Epithelial cell of prostate (primary cell): ENCODE measurements at regions not wholly inside any gene's neighbourhood (a gene's known extent, or its start where the extent isn't known, plus 50 kb on each side); places are given as distances from the start of the nearest gene placed in this dataset.

Source experiments
- DNase-seq: peaks from one replicate; pipeline ENCODE4 v3.0.0-alpha.2; 2011; ENCODE audit warnings: low read depth, low spot score
- H3K27ac ChIP-seq: fragments of 450-650 bp; 2 replicates; pipeline ENCODE4 v1.5.1; 2017; ENCODE audit warnings: mild to moderate bottlenecking

DNA sequence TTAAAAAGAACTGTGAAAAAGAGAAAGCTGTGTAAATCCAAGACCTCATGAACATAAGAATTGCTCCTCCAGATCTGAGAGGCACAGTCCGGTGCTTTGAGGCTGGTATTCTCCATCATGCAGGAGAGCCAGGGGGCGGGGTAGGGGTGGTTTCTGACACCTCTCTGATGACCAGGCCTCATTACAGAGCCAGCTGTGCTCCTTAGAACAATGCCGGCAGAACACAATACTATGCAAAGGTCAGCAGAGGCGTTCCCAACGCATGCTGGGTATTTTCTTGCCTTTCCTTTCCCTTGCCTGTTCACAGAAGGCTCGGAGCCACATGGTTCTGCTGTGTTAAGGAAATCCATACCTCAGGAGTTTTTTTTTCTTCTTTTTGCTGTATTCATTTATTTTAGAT is 91.2 kb upstream of the SOD3 start:
- no peak for DNase-seq
- H3K27ac ChIP-seq, result no peak overlapping the region

DNA sequence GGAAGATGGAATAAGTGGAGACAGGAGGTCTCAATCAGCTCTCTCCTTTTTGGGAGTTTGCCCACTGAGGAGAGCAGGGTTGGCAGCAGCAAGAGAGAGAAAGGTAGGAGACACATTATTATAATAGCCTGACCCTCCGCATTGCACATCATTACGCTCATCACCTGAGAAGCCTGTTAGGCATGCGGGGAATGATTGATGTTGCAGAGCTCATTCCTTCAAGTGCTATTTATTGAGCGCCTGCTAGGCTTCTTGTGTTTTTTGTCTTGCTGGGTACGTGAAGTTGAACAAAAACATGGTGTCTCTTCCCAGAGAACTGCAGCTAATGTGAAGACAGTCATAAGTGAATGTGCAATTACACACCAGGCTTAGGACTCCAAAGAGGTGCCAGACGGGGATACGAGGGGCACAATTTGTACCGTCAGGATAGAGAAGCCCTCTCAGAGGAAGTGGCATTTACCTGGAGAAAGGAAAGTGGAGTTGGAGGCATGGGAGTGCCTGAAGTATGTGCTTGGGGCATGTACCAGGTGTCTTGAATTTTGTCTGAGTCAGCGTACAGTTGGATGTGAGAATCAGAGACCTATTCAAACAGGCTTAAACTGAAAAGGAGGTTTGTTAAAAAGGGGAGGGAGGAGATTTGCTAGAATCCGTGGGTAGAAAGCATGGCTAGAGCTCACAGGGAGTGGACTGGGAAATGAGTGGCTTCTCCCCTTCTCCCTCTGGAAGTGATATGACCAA is 90.2 kb upstream of the SOD3 start:
- no peak overlapping the region for H3K27ac ChIP-seq
- DNase-seq, result no peak

DNA sequence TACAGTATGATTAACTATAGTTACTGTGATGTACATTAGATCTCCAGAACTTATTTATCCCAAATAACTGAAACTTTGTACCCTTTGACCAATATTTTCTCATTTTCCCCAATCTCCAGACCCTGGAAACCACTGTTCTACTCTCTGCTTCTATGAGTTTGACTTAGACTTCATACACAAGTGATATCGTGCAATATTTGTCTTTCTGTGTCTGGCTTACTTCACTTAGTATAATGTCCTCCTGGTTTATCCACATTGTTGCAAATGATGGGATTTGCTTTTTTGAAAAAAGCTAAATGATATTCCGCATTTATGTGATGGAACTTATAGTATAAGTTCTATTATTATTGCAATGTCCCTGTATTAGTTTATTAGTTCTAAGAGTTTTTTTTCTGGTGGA is 81.8 kb upstream of the SOD3 start:
- no peak for DNase-seq
- H3K27ac ChIP-seq, result no peak overlapping the region

DNA sequence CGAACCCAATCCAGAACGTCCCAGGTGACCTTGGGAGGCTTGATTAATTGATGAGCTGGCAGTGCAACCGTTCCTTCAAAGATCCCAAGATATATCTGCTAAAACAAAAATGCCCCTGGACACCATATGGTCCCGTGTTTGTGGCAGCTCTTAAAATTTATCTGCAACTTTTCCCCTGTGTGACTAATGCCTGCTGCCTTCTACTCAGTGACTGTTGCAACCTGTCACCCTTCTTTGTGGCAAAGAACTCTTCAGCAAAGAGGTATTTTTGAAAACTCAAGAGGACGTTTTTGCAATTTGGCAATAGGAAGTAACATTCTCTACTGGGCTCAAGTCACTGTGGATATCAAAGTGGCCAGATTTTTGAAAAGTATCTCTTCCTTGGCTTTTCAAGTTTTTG is 75.8 kb upstream of the SOD3 start:
- H3K27ac ChIP-seq, result no peak overlapping the region
- no peak for DNase-seq

DNA sequence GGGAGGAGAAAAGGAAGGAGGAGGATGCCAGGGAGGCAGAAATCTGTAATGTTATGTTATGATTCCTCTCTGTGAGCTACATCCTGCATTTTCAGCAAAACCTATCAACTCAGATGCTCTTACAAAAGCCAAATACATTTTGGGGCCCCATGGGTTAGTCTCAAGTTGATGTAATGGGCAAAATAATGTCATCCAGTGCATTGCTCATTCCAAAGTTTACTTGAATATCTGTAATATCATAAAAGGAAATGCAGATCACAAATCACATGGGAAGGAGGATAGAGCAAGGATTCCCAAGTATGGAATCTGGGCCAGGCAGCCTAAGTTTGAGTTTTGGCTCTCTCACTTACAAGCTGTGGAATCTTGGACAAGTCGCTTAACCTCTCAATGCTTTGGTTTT is 74.9 kb upstream of the SOD3 start:
- no peak overlapping the region for H3K27ac ChIP-seq
- DNase-seq, result no peak

DNA sequence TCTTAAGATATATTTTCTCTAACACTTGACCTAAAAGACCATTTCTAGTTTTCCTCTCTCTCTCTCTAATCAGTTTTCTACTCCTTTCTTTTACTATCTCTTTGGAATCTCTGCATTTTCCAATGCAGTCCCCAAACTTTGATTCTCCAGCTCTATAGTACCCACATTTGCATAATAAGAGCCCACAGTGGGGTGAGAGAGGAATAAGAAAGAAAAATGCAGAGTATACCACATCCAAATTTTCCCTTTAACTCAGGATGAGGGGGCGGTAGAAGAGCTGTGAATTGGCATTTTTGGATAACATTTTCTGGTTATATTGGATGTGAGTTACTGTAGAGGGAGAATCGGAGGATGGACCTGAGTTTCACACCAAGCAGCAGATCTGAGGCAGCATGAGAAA is 74.4 kb upstream of the SOD3 start:
- no peak for DNase-seq

DNA sequence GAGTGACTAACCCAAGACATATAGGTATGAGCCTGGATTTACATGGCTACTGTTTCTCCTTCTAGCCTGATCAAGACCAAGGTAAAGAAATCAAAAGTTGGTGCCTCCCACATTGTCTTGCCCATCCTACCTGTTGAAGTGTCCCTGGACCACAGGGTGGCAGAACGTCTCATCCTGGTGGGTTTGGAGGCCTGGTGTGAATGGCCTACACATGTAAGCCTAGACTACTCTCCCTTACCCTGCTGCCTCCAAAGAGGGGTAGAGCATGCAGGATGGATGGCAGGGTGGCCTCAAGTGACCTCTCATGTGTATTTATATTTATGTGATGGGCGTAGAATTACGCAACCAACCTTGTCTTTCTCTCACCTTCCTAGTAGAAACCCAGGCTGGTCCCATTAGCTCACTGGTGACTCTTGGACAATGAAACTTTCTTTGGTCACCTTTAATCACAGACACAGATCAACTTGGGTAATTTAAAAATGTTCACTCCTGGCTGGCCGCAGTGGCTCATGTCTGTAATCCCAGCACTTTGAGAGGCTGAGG is 73.3 kb upstream of the SOD3 start:
- no peak overlapping the region for H3K27ac ChIP-seq
- DNase-seq, result no peak

More for the DNA sequence above, 74.4 kb upstream of the SOD3 start:
- no peak overlapping the region for H3K27ac ChIP-seq

DNA sequence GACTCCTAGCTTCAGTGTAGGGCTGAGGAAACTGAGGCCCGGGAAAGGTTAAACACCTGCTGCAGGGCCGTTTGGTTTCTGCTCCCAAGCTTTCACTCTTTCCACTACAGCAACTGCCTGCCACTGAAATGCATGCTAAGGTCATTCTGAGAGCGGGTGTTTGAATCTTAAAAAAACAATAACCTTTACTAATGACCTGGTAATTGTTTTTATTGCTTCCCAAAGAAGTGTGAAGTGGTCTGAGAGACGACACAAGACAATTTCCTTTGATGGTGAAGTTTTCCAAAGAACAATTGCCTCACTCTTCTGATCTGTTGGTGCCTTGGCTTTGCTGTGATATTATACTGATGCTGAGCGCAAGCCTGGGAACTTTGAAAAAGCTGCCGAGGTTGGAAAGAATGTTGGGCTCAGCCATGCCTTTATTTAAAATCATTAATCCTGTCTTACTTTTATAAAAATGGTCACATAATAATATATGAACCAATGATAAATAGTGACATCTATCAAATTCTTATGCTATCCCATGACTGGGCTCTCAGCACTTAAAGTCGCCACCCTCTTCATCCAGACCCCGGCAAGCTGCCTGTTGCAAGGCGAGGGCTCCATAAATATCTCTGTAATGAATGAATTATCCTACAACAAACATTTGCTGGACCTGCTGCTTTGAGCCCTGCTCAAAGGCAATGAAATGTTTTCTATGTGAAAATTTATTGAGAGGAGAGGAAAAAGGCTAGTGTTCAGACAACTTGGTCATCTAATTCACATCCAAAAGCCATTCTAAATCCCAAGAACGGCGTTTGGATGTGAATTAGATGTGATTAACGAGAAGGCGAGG is 67.8 kb upstream of the SOD3 start:
- H3K27ac ChIP-seq, result no peak overlapping the region
- no peak for DNase-seq

DNA sequence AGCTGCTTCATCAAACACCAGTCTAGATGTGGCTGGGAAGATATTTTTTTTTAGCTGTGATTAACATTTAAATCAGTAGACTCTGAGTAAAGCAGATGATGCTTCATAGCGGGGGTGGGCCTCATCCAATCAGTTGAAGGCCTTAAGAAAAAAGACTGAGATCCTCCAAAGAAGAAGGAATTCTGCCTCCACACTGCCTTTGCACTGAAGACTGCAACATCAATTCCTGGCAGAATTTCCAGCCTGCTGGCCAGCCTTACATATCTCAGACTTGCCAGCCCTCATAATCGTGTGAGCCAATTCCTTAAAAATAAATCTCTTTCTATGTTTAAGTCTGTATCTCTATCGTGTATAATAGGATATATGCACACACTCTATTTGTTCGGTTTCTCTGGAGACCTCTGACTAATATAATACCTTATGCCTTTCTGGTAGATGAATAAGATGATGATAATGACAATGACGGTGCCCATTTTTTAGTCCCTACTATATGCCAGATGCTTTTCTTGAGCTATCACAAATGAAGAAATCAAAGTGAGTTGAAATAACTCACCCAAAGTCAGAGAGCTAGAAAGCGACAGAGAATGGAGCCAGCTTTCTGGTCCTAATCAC is 66.1 kb upstream of the SOD3 start:
- DNase-seq, result no peak
- H3K27ac ChIP-seq, result no peak overlapping the region

DNA sequence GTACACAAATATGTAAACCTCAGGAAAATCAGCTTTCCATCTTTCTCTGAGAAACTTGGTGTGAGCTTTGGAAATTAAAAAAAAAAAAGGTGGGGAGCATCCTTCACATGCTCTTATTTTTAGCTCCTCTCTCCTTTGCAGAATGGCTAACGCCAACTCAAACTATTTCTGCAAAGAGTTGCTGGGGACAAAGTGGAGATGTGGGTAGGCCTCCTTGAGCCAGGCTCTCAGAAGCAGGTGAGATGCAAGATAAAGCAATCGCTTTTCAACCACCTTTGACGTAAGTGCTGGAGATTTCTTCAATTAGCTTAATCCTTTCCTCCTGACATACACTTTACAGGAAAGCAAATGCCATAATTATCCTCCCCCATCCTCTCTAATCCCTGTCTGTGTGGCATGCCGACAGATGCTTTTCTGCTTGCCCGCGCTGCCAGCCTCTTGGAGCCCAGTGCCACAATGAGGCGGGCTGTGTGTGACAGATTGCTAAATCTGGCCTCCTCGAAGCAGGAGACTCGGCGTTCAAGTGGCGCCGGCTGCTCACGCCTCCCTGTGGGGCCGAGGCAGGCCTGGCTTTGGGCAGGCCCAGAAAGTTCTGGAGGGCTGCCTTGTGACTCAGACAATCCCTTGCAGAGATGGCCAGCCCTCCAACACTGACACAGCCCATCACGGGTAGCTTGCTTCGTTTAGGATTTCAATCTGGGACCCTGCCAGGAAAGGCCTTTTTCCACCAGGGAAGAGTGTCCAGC is 64.9 kb upstream of the SOD3 start:
- no peak for DNase-seq
- no peak overlapping the region for H3K27ac ChIP-seq

DNA sequence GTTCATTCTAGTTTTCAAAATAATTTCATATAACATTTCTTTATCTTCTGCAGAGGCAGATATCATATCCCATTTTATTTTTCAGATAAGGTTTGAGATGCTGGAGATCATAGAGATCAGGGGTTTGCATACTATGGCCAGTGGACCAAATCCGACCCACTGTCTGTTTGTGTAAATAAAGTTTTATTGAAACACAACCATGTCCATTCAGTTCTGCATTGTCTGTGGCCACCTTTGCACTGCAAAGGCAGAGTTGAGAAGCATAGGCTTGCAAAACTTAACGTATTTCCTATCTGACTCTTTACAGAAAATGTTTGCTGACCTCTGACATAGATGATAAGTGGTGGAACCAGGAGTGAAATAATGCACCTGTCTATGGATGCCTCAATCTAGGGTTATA is 63.9 kb upstream of the SOD3 start:
- no peak for DNase-seq
- H3K27ac ChIP-seq, result no peak overlapping the region

DNA sequence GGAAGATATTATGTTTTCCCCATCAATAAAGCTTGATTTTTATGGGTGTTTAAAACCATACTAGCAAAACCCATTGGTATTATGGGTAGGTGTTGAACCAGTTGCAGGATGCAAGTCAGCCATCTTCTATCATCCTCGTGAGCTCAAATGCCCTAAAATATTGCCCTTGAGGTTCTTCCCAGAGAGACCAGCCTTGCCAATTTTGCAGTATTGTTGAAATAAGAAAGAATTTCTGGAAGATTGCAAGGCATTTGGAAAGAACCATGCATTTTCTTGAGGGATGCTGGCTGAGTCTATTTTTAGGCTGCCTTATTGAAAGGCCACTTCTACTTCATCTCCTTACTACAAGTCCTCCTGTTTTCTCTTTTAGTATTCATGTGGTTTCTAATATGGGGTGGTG is 60.9 kb upstream of the SOD3 start:
- H3K27ac ChIP-seq, result no peak overlapping the region

DNA sequence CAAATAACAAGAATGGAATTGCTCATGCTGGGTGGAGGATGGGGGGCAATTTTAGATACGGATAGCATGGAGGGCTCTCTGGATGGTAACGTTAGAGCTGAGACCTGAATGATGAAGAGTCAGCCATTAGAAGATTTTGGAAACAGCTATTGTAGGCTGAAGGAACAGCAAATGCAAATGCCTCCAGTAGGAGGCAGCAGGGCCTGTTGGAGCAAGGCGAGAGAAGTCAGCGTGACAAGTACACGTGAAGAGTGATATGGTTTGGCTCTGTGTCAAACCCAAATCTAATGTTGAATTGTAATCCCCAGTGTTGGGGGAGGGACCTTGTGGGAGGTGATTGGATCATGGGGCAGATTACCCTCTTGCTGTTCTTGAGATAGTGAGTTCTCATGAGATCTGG is 59.3 kb upstream of the SOD3 start:
- no peak for DNase-seq
- H3K27ac ChIP-seq, result no peak overlapping the region

More for the DNA sequence above, 60.9 kb upstream of the SOD3 start:
- DNase-seq, result no peak

DNA sequence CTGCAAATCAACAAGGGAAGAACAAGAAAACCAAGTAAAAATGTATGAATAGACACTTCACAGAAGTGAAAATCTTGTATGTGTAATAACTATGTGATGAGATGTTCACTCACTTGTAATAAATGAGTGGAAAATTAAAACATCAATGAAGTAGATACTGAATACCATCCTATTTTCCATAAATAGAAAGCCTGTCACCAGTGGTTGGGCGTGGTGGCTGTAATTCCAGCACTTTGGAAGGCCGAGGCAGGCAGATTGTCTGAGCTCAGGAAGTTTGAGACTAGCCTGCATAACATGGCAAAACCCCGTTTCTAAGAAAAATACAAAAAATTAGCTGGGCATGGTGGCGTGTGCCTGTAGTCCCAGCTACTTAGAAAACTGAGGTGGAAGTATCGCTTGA is 53.5 kb upstream of the SOD3 start:
- no peak for DNase-seq

DNA sequence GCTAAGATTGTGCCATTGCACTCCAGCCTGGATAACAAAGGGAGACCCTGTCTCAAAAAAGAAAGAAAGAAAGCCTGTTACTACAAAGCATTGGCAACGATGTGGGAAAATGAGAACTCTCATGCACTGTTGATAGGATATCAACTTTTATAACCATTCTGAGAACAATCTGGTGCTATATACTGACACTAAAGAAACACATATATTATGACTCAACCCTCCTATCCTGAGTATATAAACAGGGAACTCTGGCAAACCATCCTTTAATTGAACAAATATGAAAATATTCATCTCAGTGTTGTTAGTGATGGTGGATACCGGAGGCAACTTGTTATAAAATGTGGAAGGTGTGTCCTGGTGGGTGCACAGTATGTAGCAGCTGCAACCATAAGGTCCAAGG is 53.0 kb upstream of the SOD3 start:
- DNase-seq, result no peak
- no peak overlapping the region for H3K27ac ChIP-seq

More for the DNA sequence above, 53.5 kb upstream of the SOD3 start:
- no peak overlapping the region for H3K27ac ChIP-seq

DNA sequence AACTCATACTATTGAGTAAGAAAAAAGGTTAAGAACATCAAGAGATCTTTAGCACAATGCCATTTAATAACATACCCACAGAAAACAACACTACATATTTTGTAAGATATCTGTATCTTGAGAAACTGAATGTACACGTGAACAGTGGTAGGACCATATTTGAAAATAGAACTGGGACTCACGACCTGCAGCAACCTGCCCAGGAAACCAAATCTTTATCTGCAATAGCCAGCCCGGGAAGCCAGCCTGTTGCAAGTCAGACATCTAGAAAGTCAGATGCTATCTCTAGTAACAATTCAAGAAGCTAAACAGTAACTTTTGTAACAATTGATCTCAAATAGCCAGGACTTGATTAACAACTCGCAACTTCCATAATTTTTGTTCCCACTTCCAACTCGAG is 52.6 kb upstream of the SOD3 start:
- DNase-seq, result no peak
- no peak overlapping the region for H3K27ac ChIP-seq

DNA sequence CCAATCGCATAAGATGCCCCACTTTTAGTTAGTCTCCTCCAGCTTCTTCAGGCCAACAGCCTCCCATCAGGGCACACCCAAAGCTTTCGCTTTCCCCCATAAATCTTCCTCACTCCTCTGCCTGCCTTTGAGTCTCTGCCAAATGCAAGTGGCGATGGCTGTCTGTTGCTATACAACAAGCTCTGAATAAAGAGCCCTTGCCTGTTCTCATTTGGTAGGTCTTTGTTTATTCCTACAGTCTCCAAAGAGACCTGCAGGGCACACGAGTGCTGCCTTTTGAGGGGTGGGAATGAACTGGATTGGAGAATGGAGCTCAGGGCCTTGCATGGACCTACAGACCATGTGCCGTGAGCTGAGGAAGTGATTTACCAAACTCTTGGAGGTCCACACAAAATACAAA is 52.2 kb upstream of the SOD3 start:
- no peak for DNase-seq

DNA sequence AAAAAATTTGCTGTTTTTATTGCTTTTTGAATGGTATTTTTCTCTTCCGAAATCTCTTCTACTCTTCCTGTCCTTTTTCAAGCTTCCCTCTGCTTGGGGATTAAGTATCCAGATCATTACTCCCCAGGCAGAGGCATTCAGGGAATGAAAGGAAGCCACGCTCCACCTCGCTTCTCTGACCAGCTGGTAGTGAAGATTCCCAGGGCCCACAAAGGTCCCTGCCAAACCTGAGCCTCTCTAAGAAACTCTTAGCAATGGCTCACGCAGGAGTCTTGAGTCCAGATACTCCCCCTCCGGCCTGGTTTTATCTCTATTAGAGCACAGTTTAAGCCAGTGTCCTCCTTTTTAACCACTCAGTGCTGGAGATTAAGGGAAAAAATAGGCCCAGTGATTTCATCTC is 51.4 kb upstream of the SOD3 start:
- no peak overlapping the region for H3K27ac ChIP-seq
- no peak for DNase-seq

More for the DNA sequence above, 52.2 kb upstream of the SOD3 start:
- no peak overlapping the region for H3K27ac ChIP-seq

DNA sequence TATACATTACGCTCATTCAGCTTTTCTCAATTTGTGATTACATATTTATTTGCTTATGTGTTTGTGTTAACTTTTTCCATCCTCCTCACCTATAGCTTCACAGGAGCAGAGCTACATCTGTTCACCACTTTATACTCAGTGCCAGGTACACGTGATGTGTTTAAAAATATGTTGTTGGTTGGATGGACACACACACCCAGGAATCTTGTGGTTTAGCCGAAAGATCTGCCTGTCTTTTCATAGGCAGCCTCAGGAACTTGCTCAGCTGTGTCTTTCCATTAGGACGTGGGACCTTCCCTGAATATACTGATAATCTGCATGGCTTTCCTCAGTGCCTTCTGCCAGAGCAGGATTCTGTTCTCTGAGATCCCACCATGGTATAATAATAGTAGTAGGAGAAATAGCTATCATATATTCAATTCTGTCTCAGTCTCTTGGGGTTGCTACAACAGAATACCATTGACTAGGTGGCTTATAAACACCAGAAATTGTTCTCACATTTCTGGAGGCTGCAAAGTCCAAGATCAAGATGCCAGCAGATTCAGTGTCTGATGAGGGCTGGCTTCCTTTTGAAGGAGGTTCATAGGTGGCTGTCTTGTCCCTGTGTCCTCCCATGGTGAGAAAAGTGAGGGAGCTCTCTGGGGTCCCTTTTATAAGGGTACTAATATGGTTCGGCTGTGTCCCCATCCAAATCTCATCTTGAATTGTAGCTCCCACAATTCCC is 50.0 kb upstream of the SOD3 start:
- DNase-seq, result no peak
- H3K27ac ChIP-seq, result no peak overlapping the region
